Gastrocnemius medialis (tissue), 4 donors: ENCODE measurements at regions not wholly inside any gene's neighbourhood (a gene's known extent, or its start where the extent isn't known, plus 50 kb on each side); places are given as distances from the start of the nearest gene placed in this dataset.

Experiments
- ATAC-seq, 2 donors: fragments of 150-250 bp; one replicate each; pipeline ENCODE4 v1.9.1; 2016
- DNase-seq, 2 donors: peaks; one replicate each; pipeline ENCODE4 v3.0.0-alpha.2; 2019
- H3K27ac ChIP-seq, 4 donors: fragments of 200-600 bp; sonication (generic); 1 replicate in 1 of 4; 2 replicates in 3 of 4; pipeline ENCODE4 v1.5.1; 2016 to 2018; ENCODE audit warnings: mild to moderate bottlenecking in 2 of 4, moderate library complexity in 1 of 4
- H3K27me3 ChIP-seq, 3 donors: fragments of 200-600 bp; sonication (generic) in 2 of 3; 1 replicate in 1 of 3; 2 replicates in 2 of 3; pipeline versions ENCODE4 v1.5.1 to v1.6.0; 2016 to 2019; ENCODE audit warnings: mild to moderate bottlenecking in 1 of 3, moderate library complexity in 1 of 3
- H3K36me3 ChIP-seq, 2 donors: fragments of 200-600 bp; sonication (generic) in 1 of 2; one replicate each; pipeline ENCODE4 v1.5.1; 2017 to 2018
- H3K4me1 ChIP-seq, 2 donors: fragments of 200-600 bp; sonication (generic) in 1 of 2; one replicate each; pipeline ENCODE4 v1.5.1; 2016 to 2017; ENCODE audit warnings: mild to moderate bottlenecking in 2 of 2
- H3K4me3 ChIP-seq, 4 donors: fragments of 200-600 bp; sonication (generic) in 3 of 4; 1 replicate in 1 of 4; 2 replicates in 3 of 4; pipeline ENCODE4 v1.5.1; 2016 to 2019; ENCODE audit warnings: mild to moderate bottlenecking in 2 of 4
- H3K9me3 ChIP-seq, 3 donors: fragments of 200-600 bp; sonication (generic) in 2 of 3; 1 replicate in 1 of 3; 2 replicates in 2 of 3; pipeline ENCODE4 v1.5.1; 2016 to 2019
- CTCF ChIP-seq, 5 experiments: fragments of 450-650 bp in 3 of 5; fragments of 200-600 bp in 2 of 5; sonication (generic) in 2 of 5; IDR thresholded peaks in 4 of 5; conservative IDR thresholded peaks in 1 of 5; 1 replicate in 4 of 5; 2 replicates in 1 of 5; pipeline ENCODE4 v1.5.1; 2016 to 2019; ENCODE audit warnings: antibody characterized with exemption in 5 of 5, mild to moderate bottlenecking in 3 of 5, moderate library complexity in 3 of 5
- POLR2A ChIP-seq, 2 donors: fragments of 450-650 bp; IDR thresholded peaks; one replicate each; pipeline ENCODE4 v1.6.1; 2017; ENCODE audit warnings: antibody characterized with exemption in 2 of 2, mild to moderate bottlenecking in 2 of 2, moderate library complexity in 2 of 2
- in situ Hi-C, 4 donors: fragments of 200-750 bp; cut with MboI; loops; one replicate each; pipeline versions ENCODE4 v1.15.0 to v1.8.0; 2017; ENCODE audit warnings: low sequenced_read_pairs in 4 of 4
- intact Hi-C: fragments of 100-400 bp; cut with DNase I; formaldehyde crosslinking; loops from one replicate; pipeline ENCODE4 v1.15.1; 2023; ENCODE audit warnings: low total_unique reads

- Histone ChIP-seq H3K4me1 (no peaks in the 10 kb centered on the region), H3K9me3 (no peaks in the 10 kb centered on the region), H3K36me3 (no peaks in the 10 kb centered on the region), H3K4me3 (no peak overlapping the region), H3K27me3 (no peaks in the 10 kb centered on the region), H3K27ac (no peak overlapping the region)
- intact Hi-C loops = no loop called here
- no peak for TF ChIP-seq POLR2A (IDR thresholded peaks at IDR 0.05)
- TF ChIP-seq CTCF (IDR thresholded peaks at IDR 0.05 in 4 of 5, conservative IDR thresholded peaks at IDR 0.05 in 1 of 5) = no peak
- ATAC-seq (no peak), DNase-seq (no peak)
- in situ Hi-C loops = no loop called here
Observed at GRCh38 chr5:154663424-154663823, 91.8 kb upstream of the LARP1 start.

- no peaks in the 10 kb centered on the region for H3K9me3 ChIP-seq
- H3K36me3 ChIP-seq = no peaks in the 10 kb centered on the region
- in situ Hi-C loops = loop anchor here in 3 of 4 donors (5.0 to 10.0 kb wide), 2 partner anchors 150 to 158 kb away; no protein-coding TSS in a partner anchor
- DNase-seq (no peak), ATAC-seq (peak; percentile 20 to 30)
- H3K27ac ChIP-seq = peak overlapping the region; percentile 18 to 45 (median 28)
- intact Hi-C loops = no loop called here
- TF ChIP-seq CTCF (IDR thresholded peaks at IDR 0.05 in 4 of 5, conservative IDR thresholded peaks at IDR 0.05 in 1 of 5) (no peak), POLR2A (IDR thresholded peaks at IDR 0.05) (no peak)
- no peak overlapping the region for H3K4me3 ChIP-seq
- no peaks in the 10 kb centered on the region for H3K27me3 ChIP-seq
- H3K4me1 ChIP-seq = peaks cover 7 to 14% of the 10 kb centered on the region in 2 donors
Observed at GRCh38 chr5:154654486-154655371, 100.4 kb upstream of the LARP1 start.

GRCh38 chr5:154653764-154654485 lies 101.3 kb upstream of the LARP1 start:
- in situ Hi-C loops = loop anchor here in 2 of 4 donors (5.0 to 10.0 kb wide), 2 partner anchors 151 to 158 kb away; no protein-coding TSS in a partner anchor
- Histone ChIP-seq H3K36me3 (no peaks in the 10 kb centered on the region), H3K4me1 (peaks cover 7 to 14% of the 10 kb centered on the region in 2 donors), H3K27me3 (no peaks in the 10 kb centered on the region), H3K27ac (peak overlapping the region in 3 of 4 donors; percentile 18 to 45 (median 32)), H3K4me3 (no peak overlapping the region), H3K9me3 (no peaks in the 10 kb centered on the region)
- intact Hi-C loops = no loop called here
- TF ChIP-seq POLR2A (IDR thresholded peaks at IDR 0.05) (no peak), CTCF (IDR thresholded peaks at IDR 0.05 in 4 of 5, conservative IDR thresholded peaks at IDR 0.05 in 1 of 5) (no peak)
- no peak for DNase-seq
- no peak for ATAC-seq

GRCh38 chr5:154653418-154653763 lies 101.8 kb upstream of the LARP1 start:
- intact Hi-C loops (no loop called here), in situ Hi-C loops (loop anchor here in 2 of 4 donors (5.0 to 10.0 kb wide), 2 partner anchors 151 to 159 kb away; no protein-coding TSS in a partner anchor)
- H3K36me3 ChIP-seq = no peaks in the 10 kb centered on the region
- H3K9me3 ChIP-seq = no peaks in the 10 kb centered on the region
- H3K27me3 ChIP-seq = no peaks in the 10 kb centered on the region
- DNase-seq (no peak), ATAC-seq (no peak)
- TF ChIP-seq POLR2A (IDR thresholded peaks at IDR 0.05) (no peak), CTCF (IDR thresholded peaks at IDR 0.05 in 4 of 5, conservative IDR thresholded peaks at IDR 0.05 in 1 of 5) (no peak)
- no peak overlapping the region for H3K27ac ChIP-seq
- H3K4me1 ChIP-seq = peaks cover 7 to 14% of the 10 kb centered on the region in 2 donors
- H3K4me3 ChIP-seq = no peak overlapping the region
